Stimulated activated CD4-positive, alpha-beta T cell treated with anti-CD3 and anti-CD28 coated beads, Interleukin-1b, Interleukin-23, amount 100 ng/mL, for 48 hours (primary cell): ENCODE measurements at regions not wholly inside any gene's neighbourhood (a gene's known extent, or its start where the extent isn't known, plus 50 kb on each side); places are given as distances from the start of the nearest gene placed in this dataset.
"Not testable (repeated sequence)": the region's sequence is repeated elsewhere in the genome, so short reads cannot be mapped to it uniquely, and the experiment has no call there.

Experiments used
- DNase-seq: peaks from one replicate; pipeline ENCODE4 v3.0.0-alpha.2; 2020

DNA sequence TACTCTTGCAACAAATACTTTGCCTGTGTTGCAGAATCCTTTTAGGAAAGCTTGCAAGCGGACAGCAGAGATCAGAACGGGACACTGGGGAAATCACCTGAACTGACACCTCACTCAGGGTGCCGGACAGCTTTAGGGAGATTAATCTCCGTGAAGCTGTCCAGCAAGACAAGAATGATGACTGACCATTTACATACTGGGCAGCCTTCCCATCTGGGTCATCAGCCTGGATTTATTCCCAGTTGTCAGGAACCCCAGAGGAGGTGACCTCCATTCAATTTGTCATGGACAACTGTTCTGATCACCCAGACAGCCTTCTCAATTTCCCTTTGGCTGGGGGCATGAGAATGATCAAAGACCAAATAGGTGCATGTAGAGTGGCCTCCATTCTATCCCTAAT is 93.0 kb upstream of the EGFL6 start:
- DNase-seq, result no peak

DNA sequence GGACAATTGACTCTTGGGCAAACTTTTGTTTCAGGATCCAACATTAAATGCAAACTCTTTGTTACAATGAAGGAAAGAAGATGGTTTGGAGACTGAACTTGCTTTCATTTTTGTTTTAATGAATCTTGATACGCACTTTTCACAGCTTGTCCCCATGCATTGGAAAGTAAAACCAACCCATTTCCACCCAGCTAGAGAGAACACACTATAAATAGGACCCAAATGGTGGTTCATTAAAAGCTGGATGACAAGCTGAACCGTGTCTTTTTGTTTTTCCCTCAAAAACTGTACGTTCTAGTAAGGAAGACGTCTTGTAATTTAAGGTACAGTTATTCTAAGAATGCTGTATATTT is 95.3 kb upstream of the EGFL6 start:
- DNase-seq, result no peak

DNA sequence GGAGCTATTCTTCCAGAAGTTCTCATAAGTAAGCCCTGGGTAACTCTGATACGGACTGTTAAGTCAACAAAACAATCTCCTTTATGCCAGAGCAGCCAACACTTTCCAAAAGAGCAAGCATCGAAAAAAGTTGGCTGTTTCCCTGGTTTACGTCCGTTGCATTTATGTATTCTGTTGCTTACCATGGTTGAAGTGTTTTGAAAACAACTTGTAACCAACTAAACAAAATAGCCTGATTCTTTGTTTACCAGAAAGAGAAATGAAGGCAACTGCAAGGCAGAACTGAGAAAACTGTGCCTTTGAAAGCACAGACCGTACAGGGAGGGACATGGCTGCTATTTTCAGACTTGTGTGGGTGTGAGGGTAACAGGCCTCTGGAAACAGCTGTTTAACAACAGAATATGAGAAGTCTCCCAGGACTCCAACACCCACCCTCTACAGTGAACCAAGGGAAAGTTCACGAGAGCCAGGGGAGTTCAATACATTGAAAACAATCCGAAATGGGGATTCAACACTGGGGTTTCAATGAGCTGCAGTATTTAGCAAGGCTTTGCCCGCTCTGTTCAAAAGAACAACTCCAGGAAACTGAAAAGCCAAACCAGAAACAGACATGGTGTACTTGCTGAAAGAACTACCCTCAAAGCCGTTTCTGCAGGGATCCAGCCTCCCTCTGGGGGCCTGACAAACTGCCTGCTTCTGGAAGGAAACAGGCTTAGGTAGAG is 95.8 kb upstream of the EGFL6 start:
- DNase-seq, result no peak

DNA sequence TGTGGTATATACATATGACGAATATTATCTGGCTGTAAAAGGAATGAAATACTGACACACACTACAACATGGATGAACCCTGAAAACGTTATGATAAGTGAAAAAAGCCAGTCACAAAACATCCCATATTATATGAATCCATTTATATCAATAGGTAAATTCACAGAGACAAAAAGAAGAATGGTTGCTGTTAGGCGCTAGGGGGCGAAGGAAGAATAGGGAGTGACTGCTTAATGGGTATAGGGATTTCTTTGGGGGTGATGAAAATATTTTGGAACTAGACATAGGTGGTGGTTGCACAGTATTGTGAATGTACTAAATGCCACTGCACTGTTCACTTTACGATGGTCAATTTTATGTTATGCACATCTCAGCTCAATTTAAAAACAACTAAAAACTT is 96.4 kb upstream of the EGFL6 start:
- DNase-seq, result no peak

DNA sequence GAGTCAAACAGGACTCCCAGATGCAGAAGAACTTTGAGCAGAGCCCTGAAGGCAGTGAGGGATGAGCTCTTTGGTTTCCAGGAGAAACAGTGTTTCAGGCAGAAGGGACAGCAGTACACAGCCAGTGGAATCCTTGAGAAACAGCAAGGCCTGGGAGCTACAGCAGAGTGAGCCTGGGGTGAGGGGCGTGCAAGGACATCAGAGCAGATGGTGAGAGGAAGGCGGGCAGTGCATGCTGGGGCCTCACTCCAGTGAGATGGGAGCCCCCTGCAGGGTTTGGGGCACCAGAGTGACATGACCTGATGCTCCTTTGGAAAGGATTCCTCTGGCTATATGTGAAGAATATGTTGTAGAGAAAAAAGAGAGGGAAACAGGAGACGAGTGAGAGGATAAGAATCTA is 98.1 kb upstream of the EGFL6 start:
- no peak for DNase-seq

DNA sequence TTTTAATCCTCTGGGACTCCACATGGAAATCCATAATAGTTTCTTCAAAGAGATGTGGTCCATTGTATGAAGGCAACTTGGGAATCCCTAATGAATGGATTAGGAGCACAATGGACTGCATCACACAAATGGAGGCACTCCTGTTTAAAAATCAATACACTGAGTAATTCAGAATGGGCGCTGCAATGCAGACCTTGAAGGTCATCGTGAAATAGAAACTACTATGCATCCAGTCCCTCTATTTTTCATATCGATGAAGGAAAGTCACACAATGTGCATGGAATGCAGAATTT is 98.8 kb upstream of the EGFL6 start:
- DNase-seq, result no peak

DNA sequence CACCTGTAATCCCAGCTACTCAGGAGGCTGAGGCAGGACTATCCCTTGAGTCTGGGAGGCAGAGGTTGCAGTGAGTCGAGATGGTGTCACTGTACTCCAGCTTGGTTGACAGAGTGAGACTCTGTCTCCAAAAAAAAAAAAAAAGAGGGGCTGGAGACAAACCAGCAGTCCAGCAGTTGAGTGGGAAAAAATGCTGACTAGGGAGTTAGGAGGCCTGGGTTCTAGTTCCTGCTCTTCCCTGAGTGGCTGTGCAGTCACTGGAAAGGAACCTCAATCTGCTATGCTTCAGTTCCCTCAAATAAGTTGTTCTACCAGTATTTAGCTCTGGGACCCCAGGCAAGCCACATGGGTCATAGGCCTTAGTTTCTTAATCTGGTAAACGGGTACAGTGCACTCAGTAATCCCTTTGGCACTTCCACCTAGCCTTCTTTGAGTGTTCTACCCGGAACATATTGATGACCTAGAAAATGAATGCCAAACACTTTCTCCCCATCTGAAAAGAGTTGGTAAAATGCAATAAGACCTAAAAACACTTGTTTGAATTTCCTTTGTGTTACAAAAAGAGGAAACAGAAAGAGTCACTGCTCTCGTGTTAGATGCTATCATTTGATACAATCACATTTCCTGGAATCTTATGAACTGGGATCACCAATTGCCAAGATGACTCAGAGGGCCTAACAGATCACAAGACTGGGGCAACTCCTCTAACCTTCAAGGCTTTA is 99.3 kb upstream of the EGFL6 start:
- no peak for DNase-seq

DNA sequence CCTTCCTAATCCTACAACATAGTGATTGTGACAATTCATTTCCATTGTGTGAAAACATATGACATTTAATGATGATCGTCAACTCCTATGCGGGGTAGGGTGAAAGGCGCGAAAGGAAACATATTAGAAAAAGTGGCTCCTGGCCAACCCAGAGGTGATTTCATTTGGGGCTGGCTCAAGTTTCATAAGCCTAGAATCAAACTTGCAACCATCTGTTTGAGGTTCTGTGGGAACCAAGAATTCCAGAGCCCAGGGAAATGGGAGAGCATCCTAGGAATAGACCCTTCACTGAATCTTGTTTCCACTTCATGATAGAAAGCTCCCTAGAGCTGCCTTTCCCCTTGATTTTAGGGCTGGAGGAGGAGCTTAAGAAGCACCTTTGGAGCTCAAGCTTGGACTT is 101.3 kb upstream of the EGFL6 start:
- DNase-seq, result no peak

DNA sequence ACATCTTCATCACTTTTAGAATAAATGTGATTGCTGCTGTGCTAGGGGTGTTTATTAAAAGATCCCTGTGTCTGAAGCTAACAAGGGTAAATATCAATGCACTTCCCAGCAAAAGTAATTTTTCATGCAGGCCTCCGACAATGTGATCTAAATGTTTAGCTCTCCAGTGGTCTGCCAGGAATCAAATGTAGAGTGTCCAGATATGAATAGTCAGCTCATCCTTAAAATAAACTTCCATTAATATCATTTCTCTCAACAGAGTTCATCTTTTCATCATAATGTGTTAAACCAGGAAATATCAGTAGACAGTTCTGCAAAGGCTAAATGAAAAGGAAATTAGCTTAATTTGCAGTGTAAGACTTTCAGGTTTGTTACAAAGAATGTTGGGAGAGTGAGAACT is 102.2 kb upstream of the EGFL6 start:
- DNase-seq, result no peak

DNA sequence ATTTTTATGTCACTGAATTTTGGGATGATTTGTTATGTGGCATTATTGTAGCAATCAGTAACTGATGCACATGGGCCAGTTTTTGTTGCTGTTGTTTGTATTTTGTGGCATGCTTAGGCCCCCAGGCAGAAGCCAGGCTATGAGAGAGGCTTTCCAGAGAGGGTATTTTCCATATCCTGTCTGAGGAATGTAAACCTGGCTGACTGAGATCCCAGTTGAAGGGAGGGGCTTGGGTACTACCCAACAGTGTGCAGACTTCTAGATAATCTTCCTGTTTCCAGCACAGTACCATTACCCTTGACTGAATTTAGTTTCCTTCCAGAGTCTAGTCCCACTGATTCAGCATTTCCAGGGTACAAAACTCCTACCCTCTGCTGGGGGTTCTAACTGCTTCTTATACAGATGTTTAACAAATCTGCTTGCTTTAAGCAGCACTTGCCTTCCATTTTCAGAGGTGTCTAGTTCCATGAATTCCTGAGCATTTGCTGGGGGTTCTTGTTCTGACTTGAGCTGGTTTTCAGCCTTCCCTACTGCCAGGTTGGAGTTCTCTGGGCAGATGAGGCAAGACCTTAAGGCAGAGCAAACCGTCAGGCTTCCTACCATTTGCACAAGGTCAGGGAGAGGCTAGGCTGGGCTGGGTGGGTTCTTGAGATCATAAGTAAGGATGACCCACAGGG is 104.7 kb upstream of the EGFL6 start:
- no peak for DNase-seq

DNA sequence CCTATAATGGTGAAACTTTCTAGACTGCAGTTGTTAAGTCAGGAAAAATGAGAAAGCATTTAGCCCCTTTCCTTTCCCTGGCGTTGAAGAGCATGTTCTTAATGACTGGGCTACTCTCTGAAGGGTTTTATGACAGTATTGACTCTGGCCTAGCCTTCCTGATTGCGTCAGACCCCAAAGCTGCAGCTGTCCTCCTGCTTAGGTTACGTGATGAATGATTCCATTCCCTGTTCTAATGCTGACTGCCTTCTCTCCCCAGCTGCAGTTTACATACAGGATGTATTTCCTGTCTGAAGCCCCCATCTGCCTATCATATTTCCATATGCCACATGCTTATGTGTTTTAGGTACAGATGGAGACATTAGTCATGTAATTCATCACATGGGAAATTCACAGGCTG is 105.8 kb upstream of the EGFL6 start:
- DNase-seq, result no peak

DNA sequence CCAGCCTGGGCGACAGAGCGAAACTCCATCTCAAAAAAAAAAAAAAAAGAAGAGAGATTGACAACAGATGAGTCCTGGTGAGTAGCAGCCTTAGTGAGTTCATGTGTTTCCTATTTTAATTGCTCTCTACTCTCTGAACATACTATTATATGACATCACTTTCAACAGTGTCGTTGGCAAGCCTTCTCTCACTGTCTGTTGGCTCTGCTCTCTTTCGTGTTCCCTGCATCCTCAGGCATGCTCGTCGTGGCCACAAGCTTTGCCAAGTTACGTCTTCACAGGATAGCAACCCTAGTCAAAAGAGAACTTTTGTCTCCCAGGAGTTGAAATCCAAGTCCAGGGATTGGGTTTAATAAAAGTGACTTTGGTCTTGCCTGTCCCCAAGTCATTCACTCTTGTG is 117.1 kb upstream of the EGFL6 start:
- no peak for DNase-seq

DNA sequence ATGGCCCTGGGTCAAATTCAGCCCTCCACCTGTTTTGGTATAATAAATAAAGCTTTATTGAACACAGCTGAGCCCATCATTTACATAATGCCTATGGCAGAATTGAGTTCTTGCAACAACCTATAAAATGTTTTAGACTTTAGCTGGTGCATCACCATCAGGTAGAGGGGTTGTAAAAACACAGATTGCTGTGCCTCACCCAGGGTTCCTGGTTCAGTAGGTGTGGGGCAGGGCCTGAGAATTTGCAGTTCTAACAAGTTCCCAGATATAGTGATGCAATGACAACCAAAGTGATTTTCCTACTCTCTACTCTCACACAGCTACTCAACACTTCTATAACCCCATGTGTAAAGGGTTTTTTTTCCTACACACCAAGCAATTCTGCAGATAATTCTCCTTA is 120.0 kb upstream of the EGFL6 start:
- no peak for DNase-seq

DNA sequence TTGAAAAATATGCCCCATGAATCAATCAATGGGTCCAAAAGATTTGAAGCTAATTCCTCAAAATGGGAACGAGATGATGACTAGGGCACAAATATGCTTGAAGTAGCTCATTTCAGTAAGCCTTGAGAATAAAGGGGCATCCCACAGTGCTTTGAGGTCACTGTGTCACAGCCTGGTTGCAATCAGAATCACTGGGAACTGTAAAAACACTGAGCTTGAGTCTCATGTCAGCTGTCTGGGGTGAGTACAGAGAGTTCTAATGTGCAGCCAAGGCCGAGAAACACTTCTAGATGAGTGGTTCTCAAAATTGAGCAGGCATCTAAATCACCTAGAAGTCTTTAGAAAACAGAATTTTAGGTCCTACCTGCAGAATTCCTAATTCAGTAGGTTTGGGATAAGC is 120.5 kb upstream of the EGFL6 start:
- DNase-seq, result no peak

DNA sequence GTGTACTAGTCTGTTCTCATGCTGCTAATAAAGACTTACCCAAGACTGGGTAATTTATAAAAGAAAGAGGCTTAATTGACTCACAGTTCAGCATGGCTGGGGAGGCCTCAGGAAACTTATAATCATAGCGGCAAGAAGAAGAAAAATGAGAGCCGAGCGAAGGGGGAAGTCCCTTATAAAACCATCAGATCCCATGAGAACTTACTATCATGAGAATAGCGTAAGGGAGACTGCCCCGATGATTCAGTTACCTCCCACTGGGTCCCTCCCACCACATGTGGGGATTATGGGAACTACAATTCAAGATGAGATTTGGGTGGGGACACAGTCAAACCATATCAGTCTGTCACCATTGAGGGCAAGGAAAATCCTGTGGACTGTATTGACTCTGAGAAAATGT is 121.8 kb upstream of the ATXN3L start:
- not testable (repeated sequence) for DNase-seq

DNA sequence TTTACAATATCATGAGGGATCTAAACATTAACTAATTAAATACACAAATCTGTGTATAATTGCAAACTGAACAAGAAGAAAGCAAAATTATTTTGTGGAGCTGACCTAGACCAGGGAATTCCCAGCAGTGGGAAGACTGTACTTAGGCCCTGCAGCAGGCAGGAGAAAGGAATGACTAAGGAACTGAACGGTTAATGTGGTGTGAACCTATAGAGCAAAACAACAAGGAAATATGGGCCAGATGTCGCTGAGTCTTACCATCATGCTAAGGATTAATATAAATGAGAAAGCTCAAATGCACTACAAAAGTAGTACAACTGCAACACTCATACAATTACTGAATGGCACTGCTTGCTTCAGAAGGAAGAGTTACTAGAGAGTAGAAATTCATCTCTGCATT is 120.3 kb upstream of the ATXN3L start:
- no peak for DNase-seq

DNA sequence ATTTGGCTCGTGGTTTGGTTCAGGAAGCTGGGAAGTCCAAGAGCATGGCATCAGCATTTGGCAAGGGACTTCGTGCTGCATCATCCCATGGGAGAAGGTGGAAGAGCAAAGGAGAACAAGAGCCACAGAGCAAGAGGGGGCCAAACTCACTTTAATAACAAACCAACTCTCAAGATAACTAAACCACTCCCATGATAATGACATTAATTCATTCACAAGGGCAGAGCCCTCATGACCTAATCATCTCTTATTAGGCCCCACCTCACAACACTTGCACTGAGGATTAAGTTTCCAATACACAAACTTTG is 113.4 kb upstream of the ATXN3L start:
- no peak for DNase-seq

DNA sequence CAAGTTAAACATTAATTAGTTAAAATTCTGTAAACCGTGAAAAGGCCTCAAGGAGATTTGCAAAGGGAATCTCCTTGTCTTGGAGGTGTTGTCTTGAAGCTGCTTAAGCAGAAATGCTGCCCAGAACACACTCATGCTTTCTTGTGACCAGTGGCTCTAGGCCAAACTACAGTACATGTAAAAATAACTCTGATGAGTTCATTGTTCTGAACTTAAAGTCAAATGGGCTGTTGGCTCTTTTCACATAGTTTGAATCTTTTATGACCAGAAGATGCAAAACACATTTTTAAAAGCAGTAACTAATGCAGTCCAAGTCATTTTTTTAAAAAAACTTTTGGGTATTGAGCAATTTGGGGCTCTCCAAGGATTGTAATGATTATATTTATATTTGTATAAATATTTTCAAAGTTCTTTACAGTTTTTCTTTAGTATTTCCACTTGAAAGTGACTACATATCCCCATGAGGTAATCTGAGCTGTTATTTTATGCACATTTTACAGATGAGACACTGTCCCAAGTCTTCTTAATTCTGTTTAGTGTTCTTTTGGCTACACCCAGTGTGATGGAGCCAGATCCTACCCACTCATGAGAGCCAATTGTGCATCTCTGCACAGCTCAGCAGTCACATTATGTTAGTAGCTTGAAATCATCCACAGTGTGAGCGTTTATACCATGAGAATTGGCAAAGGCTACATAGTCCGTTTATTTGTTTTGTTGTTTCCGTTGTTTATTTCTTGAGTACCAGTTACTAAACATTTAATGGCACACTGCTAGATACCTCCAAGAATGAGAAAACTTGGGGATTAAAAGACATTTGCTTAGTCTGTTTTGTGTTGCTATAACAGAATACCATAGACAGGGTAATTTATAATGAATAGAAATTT is 112.8 kb upstream of the ATXN3L start:
- no peak for DNase-seq

DNA sequence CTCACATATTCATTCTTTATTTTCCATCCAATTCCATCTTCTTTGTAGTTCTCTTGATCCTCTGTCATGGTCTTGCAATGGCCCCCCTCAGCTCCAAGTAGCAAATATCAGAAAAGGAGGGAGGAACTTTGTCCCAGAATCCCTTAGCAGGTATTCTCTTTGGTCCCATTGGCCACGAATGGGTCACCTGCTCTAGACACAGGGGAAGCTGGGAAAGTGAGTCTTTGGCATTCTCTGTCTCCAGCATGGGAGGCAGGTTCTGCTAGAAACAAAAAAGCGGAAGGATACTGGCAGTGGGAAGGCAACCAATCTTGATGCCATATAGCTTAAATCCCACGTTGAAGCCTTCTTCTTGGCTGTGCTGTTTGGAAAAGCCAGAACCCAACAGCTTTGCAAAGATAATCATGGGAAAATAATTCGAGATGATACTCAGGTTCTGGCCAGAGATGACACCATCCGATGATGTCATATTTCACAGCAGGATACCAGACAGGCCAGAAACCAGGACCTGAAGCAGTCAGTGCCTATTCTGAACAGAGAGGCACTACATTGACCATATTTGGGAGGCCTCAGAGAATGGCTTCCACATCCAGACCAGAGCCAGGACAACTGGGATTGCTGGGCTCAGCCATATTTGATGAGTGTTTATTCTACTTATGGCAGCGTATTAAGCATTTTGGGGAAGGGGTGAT is 110.4 kb upstream of the ATXN3L start:
- DNase-seq, result no peak

DNA sequence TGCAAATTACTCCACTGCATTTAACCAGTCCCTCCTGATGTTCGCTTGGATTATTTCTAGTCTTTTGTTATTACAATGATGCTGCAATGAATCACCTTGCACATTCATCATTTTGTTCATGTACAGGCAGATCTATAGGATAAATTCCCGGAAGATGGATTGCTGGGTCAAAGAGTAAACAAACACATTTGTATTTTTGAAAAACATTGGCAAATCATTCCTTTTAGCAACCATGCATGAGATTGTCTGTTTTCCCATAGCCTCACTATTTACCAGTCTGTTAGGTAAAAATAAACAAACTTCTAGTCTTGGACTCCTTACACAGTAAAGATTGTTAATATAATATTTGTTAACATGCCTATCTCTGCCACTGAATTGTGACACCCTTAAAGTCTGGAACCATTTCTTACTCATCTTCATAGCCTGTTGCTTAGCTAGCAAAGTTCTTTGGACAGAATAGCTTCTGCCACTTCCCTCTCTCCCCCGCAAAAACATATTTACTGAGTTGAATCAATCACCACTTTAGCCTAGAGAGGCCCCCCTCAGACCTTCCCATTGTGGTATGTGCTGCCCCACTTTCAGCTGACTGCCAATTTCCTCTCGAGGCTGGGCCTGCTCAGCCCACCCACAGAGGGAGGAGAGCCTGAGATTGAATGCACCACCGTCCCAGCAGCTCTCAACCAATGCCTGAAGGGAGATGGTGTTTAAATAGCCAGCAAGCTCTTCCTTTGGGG is 108.4 kb upstream of the ATXN3L start:
- DNase-seq, result peak; percentile 1

DNA sequence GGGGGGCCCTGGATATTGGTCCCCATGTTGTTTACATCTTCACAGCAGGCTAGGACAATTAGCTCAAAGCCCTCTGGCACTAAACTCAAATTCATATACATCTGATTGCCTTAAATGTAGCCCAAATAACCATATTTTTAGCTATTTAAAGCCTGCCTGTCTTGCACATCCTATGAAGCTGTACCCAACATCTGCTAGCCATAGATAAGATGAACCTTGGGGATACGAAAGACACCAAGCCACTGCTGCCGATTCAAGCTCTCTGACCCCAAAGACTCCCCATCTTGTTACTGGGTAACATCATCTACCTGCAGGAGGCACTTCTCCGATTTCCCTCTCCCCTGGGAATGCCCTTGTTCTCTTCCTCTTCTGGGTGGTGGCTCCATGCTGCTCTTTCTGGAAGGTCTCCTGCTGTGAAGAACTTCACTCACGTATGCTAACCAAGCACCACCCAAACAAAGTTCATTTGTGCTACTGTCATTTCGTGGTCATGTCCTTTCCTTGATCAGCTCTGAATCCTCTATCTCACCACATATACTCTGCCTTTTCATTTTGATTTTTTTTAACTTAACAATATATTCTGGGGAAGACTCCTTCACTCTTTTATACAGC is 107.7 kb upstream of the ATXN3L start:
- DNase-seq, result no peak
